ENCODE measurements at regions not wholly inside any gene's neighbourhood (a gene's known extent, or its start where the extent isn't known, plus 50 kb on each side); places are given as distances from the start of the nearest gene placed in this dataset.

- no peak for TF ChIP-seq REST (IDR thresholded peaks at IDR 0.05; ENCODE audit: insufficient read depth in 1 of 2, low read depth in 2 of 2, low read length in 2 of 2)
- no peak for TF ChIP-seq POLR2AphosphoS5 (IDR thresholded peaks at IDR 0.05; ENCODE audit: low read depth, low read length)
- no peak for TF ChIP-seq TAF1 (IDR thresholded peaks at IDR 0.05; ENCODE audit: borderline replicate concordance, insufficient read depth, low read length)
- TF ChIP-seq FOXP2 (optimal IDR thresholded peaks at IDR 0.05; ENCODE audit: borderline replicate concordance, extremely low read depth, extremely low read length, insufficient read depth): no peak
Measured at GRCh38 chr1:199644912-199645311, 382.6 kb upstream of the NR5A2 start.

Measured in PFSK-1 (cell line).